HEK293 (cell line): ENCODE measurements at regions not wholly inside any gene's neighbourhood (a gene's known extent, or its start where the extent isn't known, plus 50 kb on each side); places are given as distances from the start of the nearest gene placed in this dataset.

ENCODE experiments used
- CTCF ChIP-seq: fragments of 450-650 bp; formaldehyde crosslinking; IDR thresholded peaks from 2 replicates; pipeline ENCODE4 v1.5.1; 2016; ENCODE audit warnings: missing biosample characterization, missing genetic modification characterization
- ELK4 ChIP-seq: IDR thresholded peaks from 2 replicates; pipeline ENCODE4 v1.6.1; 2011; ENCODE audit warnings: mild to moderate bottlenecking, low read depth, low read length, borderline replicate concordance
- REST ChIP-seq: fragments of 450-650 bp; formaldehyde crosslinking; IDR thresholded peaks from 2 replicates; pipeline ENCODE4 v1.5.1; 2016; ENCODE audit warnings: missing biosample characterization, missing genetic modification characterization
- SETDB1 ChIP-seq: IDR thresholded peaks from one replicate; pipeline ENCODE4 v1.6.1; 2017; ENCODE audit warnings: mild to moderate bottlenecking, low read length, moderate library complexity, mixed read lengths; ENCODE audit not compliant: insufficient read length
- ZBTB21 ChIP-seq: fragments of 450-650 bp; formaldehyde crosslinking; IDR thresholded peaks from 2 replicates; pipeline ENCODE4 v1.5.1; 2017; ENCODE audit warnings: missing biosample characterization, missing genetic modification characterization
- ZNF202 ChIP-seq: fragments of 450-650 bp; formaldehyde crosslinking; IDR thresholded peaks from 2 replicates; pipeline ENCODE4 v1.5.1; 2016; ENCODE audit warnings: missing biosample characterization, missing genetic modification characterization, borderline replicate concordance
- ZNF350 ChIP-seq: fragments of 450-650 bp; formaldehyde crosslinking; IDR thresholded peaks from 2 replicates; pipeline ENCODE4 v1.5.0; 2017; ENCODE audit warnings: missing biosample characterization, mild to moderate bottlenecking, missing genetic modification characterization
- ZNF426 ChIP-seq: fragments of 450-650 bp; formaldehyde crosslinking; IDR thresholded peaks from 2 replicates; pipeline ENCODE4 v1.5.1; 2017; ENCODE audit warnings: missing biosample characterization, missing genetic modification characterization, mild to moderate bottlenecking, inconsistent platforms, moderate library complexity
- ZNF704 ChIP-seq: fragments of 450-650 bp; formaldehyde crosslinking; IDR thresholded peaks from 2 replicates; pipeline ENCODE4 v1.5.1; 2016; ENCODE audit warnings: missing biosample characterization, missing genetic modification characterization
- ZNF776 ChIP-seq: fragments of 450-650 bp; formaldehyde crosslinking; IDR thresholded peaks from 2 replicates; pipeline ENCODE4 v1.5.0; 2017; ENCODE audit warnings: missing biosample characterization, missing genetic modification characterization, borderline replicate concordance
- ZSCAN30 ChIP-seq: fragments of 450-650 bp; IDR thresholded peaks from 2 replicates; pipeline ENCODE4 v1.5.1; 2018; ENCODE audit warnings: missing biosample characterization, mild to moderate bottlenecking, missing genetic modification characterization, moderate library complexity

- TF ChIP-seq REST (tag by site-specific recombination) (no peak), CTCF (tag by site-specific recombination) (no peak), ZBTB21 (tag by site-specific recombination) (no peak), ZNF704 (no peak), ZSCAN30 (tag by site-specific recombination) (no peak), ZNF426 (tag by site-specific recombination) (no peak), SETDB1 (no peak), ELK4 (no peak), ZNF776 (no peak), ZNF202 (no peak), ZNF350 (tag by site-specific recombination) (no peak)
Measured at GRCh38 chr3:18258492-18258891, 166.6 kb downstream of the SATB1 start.
